Panc1 (cell line): ENCODE measurements at regions not wholly inside any gene's neighbourhood (a gene's known extent, or its start where the extent isn't known, plus 50 kb on each side); places are given as distances from the start of the nearest gene placed in this dataset.
A peak's percentile ranks its signal among the peaks of the same experiment; 100 is the strongest.

Experiments
- ATAC-seq: fragments of 200-7000 bp; cut with Tn5 transposase; 2 replicates; pipeline ENCODE4 v1.9.1; 2020; ENCODE audit warnings: mild to moderate bottlenecking, moderate library complexity
- BruUV-seq: library from RNA; stranded (reverse); fragments of 400-500 nt; replicated peaks from 2 replicates; lab custom pipeline; 2021; lab: Mats Ljungman, UMichigan
- CTCF ChIA-PET: fragments of 300-600 bp; sonication (Branson Sonifier 250); formaldehyde crosslinking; loops from one replicate; lab custom pipeline; 2022; ENCODE audit warnings: antibody characterized with exemption; lab: Charles Lee
- POLR2A ChIA-PET: fragments of 300-600 bp; sonication (Branson Sonifier 250); formaldehyde crosslinking; loops from one replicate; lab custom pipeline; 2022; ENCODE audit warnings: antibody characterized with exemption; lab: Charles Lee
- DNase-seq: peaks from one replicate; pipeline ENCODE4 v3.0.0-alpha.2; 2010; ENCODE audit warnings: low read depth, low spot score
- H3K27ac ChIP-seq: 2 replicates; pipeline ENCODE4 v1.5.1; 2011; ENCODE audit warnings: mild to moderate bottlenecking, low read length, inconsistent platforms
- H3K27me3 ChIP-seq: fragments of 200-500 bp; sonication (Bioruptor generic); 2 replicates; pipeline ENCODE4 v1.6.0; 2014; ENCODE audit warnings: low read length, inconsistent platforms; ENCODE audit not compliant: control insufficient read depth, insufficient read depth
- H3K36me3 ChIP-seq: fragments of 200-500 bp; sonication (Bioruptor generic); 2 replicates; pipeline ENCODE4 v1.5.1; 2014; ENCODE audit warnings: inconsistent platforms, mild to moderate bottlenecking, low read length, moderate library complexity; ENCODE audit not compliant: control insufficient read depth, insufficient read depth
- H3K4me1 ChIP-seq: 2 replicates; pipeline ENCODE4 v1.5.1; 2011; ENCODE audit warnings: inconsistent platforms, mild to moderate bottlenecking, low read length, moderate library complexity; ENCODE audit not compliant: control insufficient read depth, insufficient read depth
- H3K4me3 ChIP-seq, 2 experiments: 2 replicates each; pipeline ENCODE4 v1.5.1; 2011 to 2012; ENCODE audit warnings: low read depth in 2 of 2, low read length in 2 of 2, mild to moderate bottlenecking in 2 of 2, inconsistent platforms in 1 of 2, moderate library complexity in 1 of 2
- H3K9me3 ChIP-seq: fragments of 200-500 bp; sonication (Bioruptor generic); 2 replicates; pipeline ENCODE4 v1.5.1; 2014; ENCODE audit warnings: low read depth, mild to moderate bottlenecking, inconsistent platforms, low read length, moderate library complexity; ENCODE audit not compliant: control insufficient read depth, insufficient read depth
- CTCF ChIP-seq: fragments of 450-650 bp; IDR thresholded peaks from 2 replicates; pipeline ENCODE4 v1.5.1; 2017; ENCODE audit warnings: mild to moderate bottlenecking
- POLR2AphosphoS5 ChIP-seq: IDR thresholded peaks from 2 replicates; pipeline ENCODE4 v1.6.1; 2012; ENCODE audit warnings: mild to moderate bottlenecking, low read depth, low read length, moderate library complexity
- SIN3A ChIP-seq: IDR thresholded peaks from 2 replicates; pipeline ENCODE4 v1.6.1; 2012; ENCODE audit warnings: low read depth, mild to moderate bottlenecking, low read length, moderate library complexity, borderline replicate concordance; ENCODE audit not compliant: insufficient read depth
- TCF7L2 ChIP-seq: IDR thresholded peaks from 2 replicates; pipeline ENCODE4 v1.6.1; 2011; ENCODE audit warnings: mild to moderate bottlenecking, low read depth, low read length, inconsistent platforms
- in situ Hi-C: cut with HindIII; loops from 2 replicates; pipeline ENCODE4 v1.10.0; 2016; ENCODE audit warnings: low sequenced_read_pairs, low pct_unique_long_range_greater_than_20kb
- intact Hi-C: fragments of 100-400 bp; cut with micrococcal nuclease; formaldehyde crosslinking; loops from one replicate; pipeline ENCODE4 v1.10.0; 2022; ENCODE audit not compliant: unreplicated experiment
- TF ChIP-seq, protein P1 (sequence below), 2 experiments: IDR thresholded peaks; 2 replicates each; pipeline ENCODE4 v1.6.1; 2011 to 2012; ENCODE audit warnings: low read depth in 2 of 2, control low read depth in 1 of 2, low read length in 1 of 2, mild to moderate bottlenecking in 1 of 2, moderate library complexity in 1 of 2; ENCODE audit not compliant: insufficient read depth in 1 of 2

DNA sequence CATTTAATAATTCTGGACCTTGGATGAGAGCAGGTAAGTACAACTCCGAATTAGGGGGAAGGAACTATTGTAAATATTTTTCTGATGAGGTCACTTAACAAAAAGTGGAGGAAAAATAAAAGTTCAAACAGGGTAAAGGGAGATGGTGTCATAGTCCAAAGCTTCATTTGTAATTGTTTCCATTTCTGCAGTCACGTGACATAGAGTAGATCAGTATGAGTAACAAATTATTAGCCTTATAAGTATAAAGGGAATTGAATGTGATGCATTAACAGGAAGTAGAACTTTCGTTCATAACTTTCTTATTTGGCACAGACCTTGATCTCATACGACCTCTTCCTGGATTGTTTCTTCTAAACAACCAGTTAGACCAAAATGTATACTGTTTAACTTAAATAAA, 347.2 kb upstream of the TPK1 start:
- H3K4me1 ChIP-seq: no peaks in the 10 kb centered on the region
- no peak overlapping the region for H3K27ac ChIP-seq
- H3K9me3 ChIP-seq: no peaks in the 10 kb centered on the region
- DNase-seq (no peak), ATAC-seq (no peak)
- in situ Hi-C loops: no loop called here
- TF ChIP-seq CTCF: no peak
- BruUV-seq: no TSS peak
- H3K4me3 ChIP-seq: no peak overlapping the region
- no peaks in the 10 kb centered on the region for H3K27me3 ChIP-seq
- H3K36me3 ChIP-seq: no peaks in the 10 kb centered on the region
- ChIA-PET CTCF (no interaction called here), POLR2A (no interaction called here)
- intact Hi-C loops: no loop called here

GRCh38 chr7:145175366-145175765, 339.5 kb upstream of the TPK1 start:
- Histone ChIP-seq H3K4me1 (no peaks in the 10 kb centered on the region), H3K4me3 (no peak overlapping the region), H3K9me3 (no peaks in the 10 kb centered on the region), H3K36me3 (no peaks in the 10 kb centered on the region), H3K27ac (no peak overlapping the region), H3K27me3 (no peaks in the 10 kb centered on the region)
- POLR2A ChIA-PET: no interaction called here
- in situ Hi-C loops: no loop called here
- no TSS peak for BruUV-seq
- ATAC-seq (no peak), DNase-seq (no peak)
- CTCF ChIA-PET: no interaction called here
- intact Hi-C loops: no loop called here
- TF ChIP-seq, protein P1, sequence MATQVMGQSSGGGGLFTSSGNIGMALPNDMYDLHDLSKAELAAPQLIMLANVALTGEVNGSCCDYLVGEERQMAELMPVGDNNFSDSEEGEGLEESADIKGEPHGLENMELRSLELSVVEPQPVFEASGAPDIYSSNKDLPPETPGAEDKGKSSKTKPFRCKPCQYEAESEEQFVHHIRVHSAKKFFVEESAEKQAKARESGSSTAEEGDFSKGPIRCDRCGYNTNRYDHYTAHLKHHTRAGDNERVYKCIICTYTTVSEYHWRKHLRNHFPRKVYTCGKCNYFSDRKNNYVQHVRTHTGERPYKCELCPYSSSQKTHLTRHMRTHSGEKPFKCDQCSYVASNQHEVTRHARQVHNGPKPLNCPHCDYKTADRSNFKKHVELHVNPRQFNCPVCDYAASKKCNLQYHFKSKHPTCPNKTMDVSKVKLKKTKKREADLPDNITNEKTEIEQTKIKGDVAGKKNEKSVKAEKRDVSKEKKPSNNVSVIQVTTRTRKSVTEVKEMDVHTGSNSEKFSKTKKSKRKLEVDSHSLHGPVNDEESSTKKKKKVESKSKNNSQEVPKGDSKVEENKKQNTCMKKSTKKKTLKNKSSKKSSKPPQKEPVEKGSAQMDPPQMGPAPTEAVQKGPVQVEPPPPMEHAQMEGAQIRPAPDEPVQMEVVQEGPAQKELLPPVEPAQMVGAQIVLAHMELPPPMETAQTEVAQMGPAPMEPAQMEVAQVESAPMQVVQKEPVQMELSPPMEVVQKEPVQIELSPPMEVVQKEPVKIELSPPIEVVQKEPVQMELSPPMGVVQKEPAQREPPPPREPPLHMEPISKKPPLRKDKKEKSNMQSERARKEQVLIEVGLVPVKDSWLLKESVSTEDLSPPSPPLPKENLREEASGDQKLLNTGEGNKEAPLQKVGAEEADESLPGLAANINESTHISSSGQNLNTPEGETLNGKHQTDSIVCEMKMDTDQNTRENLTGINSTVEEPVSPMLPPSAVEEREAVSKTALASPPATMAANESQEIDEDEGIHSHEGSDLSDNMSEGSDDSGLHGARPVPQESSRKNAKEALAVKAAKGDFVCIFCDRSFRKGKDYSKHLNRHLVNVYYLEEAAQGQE (IDR thresholded peaks at IDR 0.05; ENCODE audit: insufficient read depth in 1 of 2, low read depth in 2 of 2, low read length in 1 of 2): no peak
- TF ChIP-seq CTCF: no peak
- TF ChIP-seq SIN3A: no peak
- TF ChIP-seq POLR2AphosphoS5: no peak
- TF ChIP-seq TCF7L2: no peak

DNA sequence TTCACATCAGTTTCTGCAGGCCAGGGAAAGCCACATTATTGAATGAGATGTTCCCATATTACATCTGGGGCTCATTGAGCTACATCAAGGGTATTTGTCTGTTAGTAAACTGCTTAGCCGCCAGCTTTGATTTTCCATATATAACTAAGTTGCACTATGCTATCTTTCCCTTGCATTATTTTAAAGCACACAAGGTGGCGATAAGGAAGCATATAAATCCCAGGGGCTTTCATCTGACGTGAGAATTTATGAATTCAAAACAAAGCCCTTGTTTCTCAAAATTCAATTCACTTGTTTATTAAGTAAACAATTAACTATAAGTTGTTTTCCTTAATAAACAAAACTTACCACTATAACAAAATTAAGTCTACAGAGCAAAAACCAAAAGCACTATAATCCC, 334.1 kb upstream of the TPK1 start:
- ChIA-PET POLR2A (no interaction called here), CTCF (no interaction called here)
- ATAC-seq (no peak), DNase-seq (no peak)
- no peaks in the 10 kb centered on the region for H3K9me3 ChIP-seq
- intact Hi-C loops (no loop called here), in situ Hi-C loops (no loop called here)
- TF ChIP-seq TCF7L2 (no peak), CTCF (peak; percentile 22; the same call in 1 of the 2 replicates), SIN3A (no peak)
- TF ChIP-seq, protein P1 (IDR thresholded peaks at IDR 0.05; ENCODE audit: insufficient read depth in 1 of 2, low read depth in 2 of 2, low read length in 1 of 2): no peak
- H3K27me3 ChIP-seq: no peaks in the 10 kb centered on the region
- no TSS peak for BruUV-seq
- H3K36me3 ChIP-seq: no peaks in the 10 kb centered on the region
- no peak overlapping the region for H3K4me3 ChIP-seq
- H3K27ac ChIP-seq: no peak overlapping the region
- no peaks in the 10 kb centered on the region for H3K4me1 ChIP-seq
